HepG2 (cell line): ENCODE measurements at regions not wholly inside any gene's neighbourhood (a gene's known extent, or its start where the extent isn't known, plus 50 kb on each side); places are given as distances from the start of the nearest gene placed in this dataset.

Source experiments
- ATAC-seq: fragments of 200-7000 bp; cut with Tn5 transposase; 3 replicates; pipeline ENCODE4 v1.9.1; 2020; ENCODE audit warnings: mild to moderate bottlenecking, moderate library complexity
- BruUV-seq: library from RNA; stranded (reverse); fragments of 400-500 nt; replicated peaks from 2 replicates; lab custom pipeline; 2021; lab: Mats Ljungman, UMichigan
- CTCF ChIA-PET: fragments of 300-600 bp; formaldehyde crosslinking; extraction: SDS; loops from one replicate; lab custom pipeline; 2021; ENCODE audit warnings: low total read pairs, inconsistent platforms, low intra/inter-chr PET ratio; lab: Yijun Ruan, JAX
- POLR2A ChIA-PET: fragments of 350-600 bp; sonication (Branson Sonifier 250); formaldehyde crosslinking; loops from one replicate; lab custom pipeline; 2020; ENCODE audit warnings: antibody characterized with exemption, inconsistent platforms; lab: Yijun Ruan, JAX
- DNase-seq: peaks from one replicate; pipeline ENCODE4 v3.0.0-alpha.2; 2015; ENCODE audit warnings: low spot score
- FAIRE-seq: peaks from 3 replicates; lab custom pipeline; 2011; peaks lifted over from hg19 to GRCh38; lab: Jason Lieb, UNC
- H2AFZ ChIP-seq: one replicate; pipeline ENCODE4 v1.6.1; 2011; ENCODE audit warnings: low read length, inconsistent platforms
- H3K27ac ChIP-seq: fragments of 300-600 bp; 3 replicates; pipeline ENCODE4 v1.8.0; 2011; ENCODE audit warnings: mixed run types, mild to moderate bottlenecking, mixed read lengths, low read length, inconsistent platforms; ENCODE audit not compliant: insufficient read depth; ENCODE audit errors: extremely low read length
- H3K27me3 ChIP-seq, 2 experiments: fragments of 200-600 bp in 1 of 2; 2 replicates in 1 of 2; 3 replicates in 1 of 2; pipeline versions ENCODE4 v1.6.0 to v1.8.0; 2011; ENCODE audit warnings: low read length in 2 of 2, mild to moderate bottlenecking in 2 of 2, moderate library complexity in 2 of 2, inconsistent platforms in 1 of 2; ENCODE audit not compliant: insufficient read depth in 2 of 2, control insufficient read depth in 1 of 2
- H3K36me3 ChIP-seq, 2 experiments: fragments of 200-600 bp in 1 of 2; replicated peaks in 1 of 2; 2 replicates in 1 of 2; 3 replicates in 1 of 2; pipeline versions ENCODE4 v1.5.1 to v1.8.0; 2011; ENCODE audit warnings: low read length in 2 of 2, inconsistent platforms in 1 of 2; ENCODE audit not compliant: insufficient read depth in 2 of 2, control insufficient read depth in 1 of 2
- H3K4me1 ChIP-seq: 2 replicates; pipeline ENCODE4 v1.5.1; 2012; ENCODE audit warnings: low read length, inconsistent platforms; ENCODE audit not compliant: insufficient read depth
- H3K4me2 ChIP-seq: 2 replicates; pipeline ENCODE4 v1.6.0; 2011; ENCODE audit warnings: low read depth, low read length, inconsistent platforms
- H3K4me3 ChIP-seq, 3 experiments: fragments of 200-600 bp in 1 of 3; sonication (generic), shearing (Covaris generic) in 1 of 3; replicated peaks in 1 of 3; 2 replicates each; pipeline ENCODE4 v1.5.1; 2011 to 2016; ENCODE audit warnings: low read length in 3 of 3, inconsistent platforms in 2 of 3, low read depth in 2 of 3, mild to moderate bottlenecking in 2 of 3, control low read depth in 1 of 3, mixed read lengths in 1 of 3; ENCODE audit not compliant: insufficient read depth in 1 of 3
- H3K79me2 ChIP-seq: one replicate; pipeline ENCODE4 v1.6.1; 2011; ENCODE audit warnings: low read length, inconsistent platforms; ENCODE audit not compliant: insufficient read depth
- H3K9ac ChIP-seq: 2 replicates; pipeline ENCODE4 v1.6.0; 2011; ENCODE audit warnings: mild to moderate bottlenecking, low read depth, low read length, inconsistent platforms; ENCODE audit not compliant: insufficient read depth
- H3K9me3 ChIP-seq: 2 replicates; pipeline ENCODE4 v1.5.1; 2012; ENCODE audit warnings: mild to moderate bottlenecking, low read length
- H4K20me1 ChIP-seq: 2 replicates; pipeline ENCODE4 v1.6.0; 2011; ENCODE audit warnings: inconsistent platforms, mild to moderate bottlenecking, low read length, moderate library complexity; ENCODE audit not compliant: insufficient read depth
- STAG1 ChIP-seq: sonication (generic); formaldehyde crosslinking; IDR thresholded peaks from 2 replicates; pipeline ENCODE4 v1.4.0; 2020; ENCODE audit warnings: missing genetic modification reagents
- ZNF564 ChIP-seq: sonication (generic); formaldehyde crosslinking; IDR thresholded peaks from 2 replicates; pipeline ENCODE4 v1.8.1; 2023; ENCODE audit warnings: mild to moderate bottlenecking, missing genetic modification reagents
- WGBS: methylation state at CpG from one replicate; pipeline ENCODE4 v1.1.6; 2017; ENCODE audit warnings: low lambda C conversion rate; 5-methylcytosine and 5-hydroxymethylcytosine counted together
- in situ Hi-C: cut with HindIII; loops from 2 replicates; pipeline ENCODE4 v1.10.0; 2017; ENCODE audit warnings: low pct_unique_long_range_greater_than_20kb; ENCODE audit not compliant: extremely low pct_ligation_motif_present
- intact Hi-C: fragments of 100-400 bp; cut with micrococcal nuclease; formaldehyde crosslinking; loops from one replicate; pipeline ENCODE4 v1.10.0; 2022; ENCODE audit not compliant: unreplicated experiment
- TF ChIP-seq, protein P1 (sequence below): sonication (generic); formaldehyde crosslinking; IDR thresholded peaks from 2 replicates; pipeline ENCODE4 v1.5.0; 2020; ENCODE audit warnings: mild to moderate bottlenecking, missing genetic modification reagents, moderate library complexity
- TF ChIP-seq, protein P2 (sequence below): sonication (generic); formaldehyde crosslinking; IDR thresholded peaks from 2 replicates; pipeline ENCODE4 v1.4.0; 2020; ENCODE audit warnings: missing genetic modification reagents

DNA sequence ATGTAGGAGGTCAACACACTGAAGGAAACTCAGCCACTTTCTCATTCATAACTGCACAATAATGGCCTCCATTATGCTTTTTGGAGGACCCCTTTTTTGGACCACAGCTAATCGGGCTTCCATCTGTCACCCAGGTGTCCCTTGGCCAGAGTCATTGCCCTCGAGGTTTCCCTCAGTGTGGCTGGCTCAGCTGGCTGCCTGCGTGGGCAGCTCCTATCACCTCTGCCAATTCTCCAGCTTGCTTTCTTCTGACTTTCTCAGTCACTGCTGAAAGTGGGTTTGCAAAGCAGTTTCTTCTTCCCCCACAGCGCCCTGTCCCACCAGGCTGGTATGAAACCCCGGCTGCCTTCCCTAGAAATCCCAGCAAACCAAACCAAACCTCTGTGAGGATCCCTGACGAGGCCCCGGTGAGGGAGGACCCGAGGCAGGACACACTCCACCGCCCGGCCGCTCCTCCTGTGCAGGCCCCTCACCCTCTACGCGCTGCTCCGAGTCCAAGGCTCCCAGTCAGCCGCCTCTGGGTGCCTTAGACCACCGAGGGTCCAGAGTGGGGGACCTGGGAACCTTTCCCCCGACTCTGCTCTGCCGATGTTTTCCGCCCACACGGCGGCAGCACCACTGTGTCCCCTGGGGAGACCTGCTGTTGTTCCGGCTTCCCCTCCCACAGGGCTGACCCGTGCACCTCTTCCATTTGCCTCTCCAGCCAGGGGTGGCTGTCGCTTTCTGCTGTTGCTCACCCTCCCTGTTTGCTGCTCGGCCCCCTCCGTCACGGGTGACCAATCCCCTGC, 109.5 kb downstream of the TENT4A start:
- 0 out of 2 replicates have a peak, but pooled peaks have one; percentile 11 for TF ChIP-seq STAG1 (CRISPR knock-in tag)
- no peak for TF ChIP-seq ZNF564 (CRISPR knock-in tag)
- TF ChIP-seq, protein P1, sequence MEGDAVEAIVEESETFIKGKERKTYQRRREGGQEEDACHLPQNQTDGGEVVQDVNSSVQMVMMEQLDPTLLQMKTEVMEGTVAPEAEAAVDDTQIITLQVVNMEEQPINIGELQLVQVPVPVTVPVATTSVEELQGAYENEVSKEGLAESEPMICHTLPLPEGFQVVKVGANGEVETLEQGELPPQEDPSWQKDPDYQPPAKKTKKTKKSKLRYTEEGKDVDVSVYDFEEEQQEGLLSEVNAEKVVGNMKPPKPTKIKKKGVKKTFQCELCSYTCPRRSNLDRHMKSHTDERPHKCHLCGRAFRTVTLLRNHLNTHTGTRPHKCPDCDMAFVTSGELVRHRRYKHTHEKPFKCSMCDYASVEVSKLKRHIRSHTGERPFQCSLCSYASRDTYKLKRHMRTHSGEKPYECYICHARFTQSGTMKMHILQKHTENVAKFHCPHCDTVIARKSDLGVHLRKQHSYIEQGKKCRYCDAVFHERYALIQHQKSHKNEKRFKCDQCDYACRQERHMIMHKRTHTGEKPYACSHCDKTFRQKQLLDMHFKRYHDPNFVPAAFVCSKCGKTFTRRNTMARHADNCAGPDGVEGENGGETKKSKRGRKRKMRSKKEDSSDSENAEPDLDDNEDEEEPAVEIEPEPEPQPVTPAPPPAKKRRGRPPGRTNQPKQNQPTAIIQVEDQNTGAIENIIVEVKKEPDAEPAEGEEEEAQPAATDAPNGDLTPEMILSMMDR (CRISPR knock-in tag): peak; percentile 43
- TF ChIP-seq, protein P2, sequence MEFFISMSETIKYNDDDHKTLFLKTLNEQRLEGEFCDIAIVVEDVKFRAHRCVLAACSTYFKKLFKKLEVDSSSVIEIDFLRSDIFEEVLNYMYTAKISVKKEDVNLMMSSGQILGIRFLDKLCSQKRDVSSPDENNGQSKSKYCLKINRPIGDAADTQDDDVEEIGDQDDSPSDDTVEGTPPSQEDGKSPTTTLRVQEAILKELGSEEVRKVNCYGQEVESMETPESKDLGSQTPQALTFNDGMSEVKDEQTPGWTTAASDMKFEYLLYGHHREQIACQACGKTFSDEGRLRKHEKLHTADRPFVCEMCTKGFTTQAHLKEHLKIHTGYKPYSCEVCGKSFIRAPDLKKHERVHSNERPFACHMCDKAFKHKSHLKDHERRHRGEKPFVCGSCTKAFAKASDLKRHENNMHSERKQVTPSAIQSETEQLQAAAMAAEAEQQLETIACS: no peak
- intact Hi-C loops: no loop called here
- WGBS: 38% methylated on average over 21 of the region's 27 CpGs
- Histone ChIP-seq H3K27me3 (peaks cover 0 to 12% of the 10 kb centered on the region in 2 experiments; a peak in 2 of 5 replicates), H3K9me3 (peaks cover 8% of the 10 kb centered on the region; the same call in 1 of the 2 replicates), H3K4me2 (no peak overlapping the region), H3K4me1 (no peaks in the 10 kb centered on the region), H4K20me1 (no peaks in the 10 kb centered on the region), H3K27ac (no peak overlapping the region), H3K9ac (no peak overlapping the region), H2AFZ (no peak overlapping the region), H3K4me3 (no peak overlapping the region), H3K79me2 (no peaks in the 10 kb centered on the region), H3K36me3 (no peaks in the 10 kb centered on the region)
- DNase-seq (no peak), ATAC-seq (peak; percentile 67), FAIRE-seq (no peak)
- no TSS peak for BruUV-seq
- ChIA-PET CTCF (no interaction called here), POLR2A (no interaction called here)
- in situ Hi-C loops: loop anchor here (25.0 kb wide), 2 partner anchors 565 to 765 kb away; partner anchors contain the start of gene ADCY2
